ENCODE measurements at regions not wholly inside any gene's neighbourhood (a gene's known extent, or its start where the extent isn't known, plus 50 kb on each side); places are given as distances from the start of the nearest gene placed in this dataset.
"Not testable (repeated sequence)": the region's sequence is repeated elsewhere in the genome, so short reads cannot be mapped to it uniquely, and the experiment has no call there.

DNA sequence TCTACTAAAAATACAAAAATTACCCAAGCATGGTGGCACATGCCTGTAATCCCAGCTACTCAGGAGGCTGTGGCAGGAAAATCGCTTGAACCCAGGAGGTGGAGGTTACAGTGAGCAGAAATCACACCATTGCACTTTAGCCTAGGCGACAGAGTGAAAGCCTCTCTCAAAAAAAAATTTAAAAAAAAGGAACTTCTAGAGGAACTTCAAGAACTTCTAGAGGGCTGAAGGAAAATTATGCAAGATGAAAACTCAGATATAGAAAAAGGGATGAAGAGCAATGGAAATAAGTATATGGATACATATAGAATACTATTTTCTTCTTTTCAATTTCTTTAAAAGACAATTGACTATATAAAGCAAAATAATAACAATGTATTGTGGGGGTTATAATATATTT, 51.2 kb upstream of the PRR5 start:
- no peak for DNase-seq

DNA sequence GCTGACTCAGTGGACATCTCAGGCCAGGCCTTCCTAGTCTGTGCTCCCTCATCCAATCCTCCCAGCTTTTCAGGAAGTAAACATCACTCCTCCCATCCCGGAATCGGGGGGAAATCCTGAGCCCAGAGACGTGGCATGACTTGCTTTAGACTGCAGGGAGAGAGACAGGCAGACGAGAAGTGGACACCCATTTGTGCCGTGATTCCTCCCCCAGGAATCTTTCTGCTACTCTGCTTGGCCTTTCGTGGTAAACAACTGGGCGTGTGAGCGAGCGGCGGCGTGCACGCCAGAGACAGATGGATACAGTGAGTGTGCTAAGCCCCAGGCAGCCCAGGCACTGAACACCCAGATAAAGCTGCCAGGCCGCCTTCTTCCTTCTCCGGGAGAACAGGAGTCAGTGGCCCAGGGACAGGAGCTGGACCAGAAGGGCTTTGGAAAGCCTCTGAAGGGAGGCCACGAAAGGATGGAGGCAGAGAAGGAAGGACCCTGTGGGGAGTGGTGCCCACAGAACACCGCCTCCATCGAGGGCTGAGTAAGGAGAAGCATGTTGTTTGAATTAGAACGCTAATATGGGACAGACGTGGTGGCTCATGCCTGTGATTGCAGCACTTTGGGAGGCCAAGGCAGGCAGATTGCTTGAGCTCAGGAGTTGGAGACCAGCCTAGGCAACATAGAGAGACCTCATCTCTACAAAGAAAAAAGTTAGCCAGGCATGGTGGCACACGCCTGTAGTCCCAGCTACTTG, 53.0 kb upstream of the PRR5 start:
- DNase-seq: peak; percentile 16

DNA sequence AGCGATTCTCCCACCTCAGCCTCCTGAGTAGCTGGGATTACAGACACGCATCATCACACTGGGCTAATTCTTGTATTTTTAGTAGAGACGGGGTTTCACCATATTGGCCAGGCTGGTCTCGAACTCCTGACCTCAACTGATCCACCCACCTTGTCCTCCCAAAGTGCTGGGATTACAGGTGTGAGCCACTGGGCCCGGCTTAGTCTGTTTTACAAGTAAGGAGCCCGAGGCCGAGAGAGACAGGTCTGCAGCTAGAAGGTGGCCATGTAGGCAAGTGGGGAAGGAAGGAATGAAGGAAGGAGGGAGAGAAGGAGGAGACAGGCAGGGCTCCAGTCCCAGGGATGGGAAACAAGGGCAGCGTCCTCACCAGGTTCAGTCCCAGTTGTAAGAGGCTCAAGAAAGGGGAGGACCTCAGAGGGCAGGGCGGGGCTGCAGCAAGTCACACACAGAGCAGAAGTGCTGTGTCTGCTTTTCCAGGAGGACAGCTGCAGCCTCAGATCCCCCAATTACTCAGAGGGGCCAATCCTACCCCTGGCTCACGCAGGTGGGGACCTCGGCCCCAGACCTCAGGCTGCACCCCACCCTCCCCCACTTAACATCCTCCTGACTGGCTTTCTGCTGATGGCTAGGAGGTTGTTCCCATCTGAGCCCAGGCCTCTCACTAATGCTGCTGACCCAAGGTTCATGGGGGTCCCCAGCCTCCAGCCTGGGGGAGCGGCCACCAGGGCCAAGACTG, 53.8 kb upstream of the PRR5 start:
- no peak for DNase-seq

DNA sequence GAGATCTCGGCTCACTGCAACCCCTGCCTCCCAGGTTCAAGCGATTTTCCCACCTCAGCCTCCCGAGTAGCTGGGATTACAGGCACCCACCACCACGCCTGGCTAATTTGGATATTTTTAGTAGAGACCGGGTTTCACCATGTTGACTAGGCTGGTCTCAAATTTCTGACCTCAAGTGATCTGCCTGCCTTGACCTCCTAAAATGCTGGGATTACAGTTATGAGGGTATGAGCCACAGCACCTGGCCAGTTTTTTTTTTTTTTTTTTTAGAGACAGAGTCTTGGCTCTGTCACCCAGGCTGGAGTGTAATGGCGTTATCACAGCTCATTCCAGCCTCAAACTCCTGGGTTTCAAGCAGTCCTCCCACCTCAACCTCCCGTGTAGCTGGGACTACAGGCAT, 54.9 kb upstream of the PRR5 start:
- no peak for DNase-seq

DNA sequence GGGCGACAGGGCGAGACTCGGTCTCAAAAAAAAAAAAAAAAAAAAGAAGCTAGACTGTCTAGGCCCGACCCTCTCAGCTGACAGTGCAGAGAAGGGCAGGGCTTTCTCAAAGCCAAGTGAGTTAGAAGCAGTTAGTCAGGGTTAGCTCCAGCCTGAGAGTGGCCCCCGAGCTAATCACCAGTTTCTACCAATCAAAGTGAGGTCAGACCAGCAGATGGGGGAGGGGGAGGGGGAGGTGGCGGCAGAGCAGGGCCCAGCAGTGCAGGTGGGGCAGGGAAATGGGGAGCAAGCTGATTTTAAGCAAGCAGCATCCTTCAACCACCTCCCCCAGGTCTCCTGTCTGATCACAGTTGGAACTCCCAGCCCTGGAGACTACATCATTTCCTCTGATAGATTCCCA, 55.3 kb upstream of the PRR5 start:
- no peak for DNase-seq

DNA sequence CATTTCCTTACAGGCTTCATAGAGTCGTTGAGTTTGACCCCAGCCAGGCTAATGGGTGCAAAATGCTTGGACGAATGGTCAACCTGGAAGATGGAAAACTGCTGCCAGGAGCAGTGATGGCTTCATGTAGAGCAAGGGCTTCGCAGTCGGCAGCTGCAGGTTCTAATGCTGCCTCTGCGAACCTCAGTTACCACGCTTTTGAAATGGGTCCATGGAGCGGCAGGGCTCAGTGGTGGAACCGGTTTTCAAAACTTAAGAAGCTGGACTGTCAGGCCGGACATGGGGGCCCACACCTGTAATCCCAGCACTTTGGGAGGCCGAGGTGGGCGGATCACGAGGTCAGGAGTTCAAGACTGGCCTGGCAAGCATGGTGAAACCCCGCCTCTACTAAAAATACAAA, 55.9 kb upstream of the PRR5 start:
- DNase-seq: no peak

DNA sequence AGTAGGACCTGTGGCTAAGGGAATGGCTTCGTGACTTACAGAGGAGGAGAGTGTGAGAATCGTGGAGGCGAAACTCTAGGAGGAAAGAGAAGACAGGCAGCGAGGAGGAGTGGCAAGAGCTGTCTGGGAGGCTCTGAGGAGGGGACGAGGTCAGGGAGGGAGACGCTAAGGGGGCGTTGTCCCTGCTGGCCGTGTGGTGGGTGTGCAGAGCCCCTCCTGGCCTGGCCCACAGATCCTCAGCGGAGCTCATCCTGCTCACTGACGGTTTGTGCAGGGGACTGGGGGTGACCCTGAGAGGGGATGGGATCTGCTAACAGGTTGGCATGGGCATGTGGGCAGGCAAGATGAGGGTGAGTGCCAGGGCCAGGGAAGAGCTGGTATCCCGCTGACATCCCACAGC, 56.5 kb upstream of the PRR5 start:
- no peak for DNase-seq

DNA sequence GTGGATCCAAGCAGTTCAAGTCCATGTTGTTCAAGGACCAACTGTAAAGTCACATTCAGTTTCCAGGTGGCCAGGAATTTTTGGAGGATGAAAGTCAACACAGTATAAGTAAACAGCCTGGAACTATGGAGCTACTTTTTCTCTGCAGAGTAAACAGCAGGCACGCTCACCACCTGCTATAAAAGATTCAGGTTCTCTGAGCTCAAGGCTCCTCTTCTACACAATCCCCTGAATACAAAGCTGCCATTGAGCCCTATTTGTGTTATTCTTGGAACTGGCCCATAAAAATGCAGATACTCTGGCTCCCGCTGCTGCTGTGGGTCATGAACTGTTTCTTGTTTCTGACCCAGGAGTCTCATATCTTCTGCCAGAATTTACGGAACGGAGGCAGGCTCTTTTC, 56.9 kb upstream of the PRR5 start:
- no peak for DNase-seq

DNA sequence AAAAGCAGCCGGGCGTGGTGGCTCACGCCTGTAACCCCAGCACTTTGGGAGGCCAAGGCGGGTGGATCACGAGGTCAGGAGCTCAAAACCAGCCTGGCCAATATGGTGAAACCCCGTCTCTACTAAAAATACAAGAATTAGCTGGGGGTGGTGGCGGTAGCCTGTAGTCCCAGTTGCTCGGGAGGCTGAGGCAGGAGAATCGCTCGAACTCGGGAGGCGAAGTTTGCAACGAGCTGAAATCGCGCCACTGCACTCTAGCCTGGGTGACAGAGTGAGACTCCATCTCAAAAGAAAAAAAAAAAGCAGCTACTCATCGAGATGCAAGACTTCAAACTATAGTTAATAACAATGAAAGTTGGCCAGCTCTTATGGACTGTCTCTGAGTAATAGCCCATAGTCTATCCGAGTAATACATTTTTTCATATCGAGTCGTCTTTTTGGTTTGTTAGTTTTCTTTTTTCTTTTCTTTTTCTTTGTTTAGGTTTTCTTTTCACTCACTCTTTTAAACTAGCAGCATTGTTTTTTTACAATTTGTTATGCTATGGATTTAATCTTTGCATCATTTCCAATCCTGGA, 58.4 kb upstream of the PRR5 start:
- DNase-seq: not testable (repeated sequence)

DNA sequence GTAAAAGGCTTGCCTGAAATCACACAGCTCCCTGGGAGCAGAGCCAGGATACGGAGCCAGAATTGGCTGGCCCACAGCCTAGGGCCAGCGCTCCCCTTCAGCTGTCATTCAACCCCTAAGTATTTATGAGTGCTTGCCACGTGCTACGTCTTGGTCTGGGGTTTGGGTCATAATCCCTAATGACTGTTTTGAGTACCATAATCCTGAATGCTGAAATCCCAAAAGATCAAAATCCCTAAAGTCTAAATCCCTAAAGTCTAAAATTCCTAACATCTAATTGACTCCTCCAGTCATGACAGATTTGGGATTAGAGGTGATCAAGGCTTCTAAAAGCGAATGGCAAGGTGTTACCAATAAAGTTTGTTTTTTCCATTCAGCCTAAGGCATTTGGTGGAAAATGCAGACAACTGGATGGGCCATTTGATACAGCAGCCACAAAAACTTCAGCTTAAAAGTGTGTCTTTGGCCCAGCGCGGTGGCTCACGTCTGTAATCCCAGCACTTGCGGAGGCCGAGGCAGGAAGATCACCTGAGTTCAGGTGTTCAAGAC, 59.8 kb upstream of the PRR5 start:
- no peak for DNase-seq

DNA sequence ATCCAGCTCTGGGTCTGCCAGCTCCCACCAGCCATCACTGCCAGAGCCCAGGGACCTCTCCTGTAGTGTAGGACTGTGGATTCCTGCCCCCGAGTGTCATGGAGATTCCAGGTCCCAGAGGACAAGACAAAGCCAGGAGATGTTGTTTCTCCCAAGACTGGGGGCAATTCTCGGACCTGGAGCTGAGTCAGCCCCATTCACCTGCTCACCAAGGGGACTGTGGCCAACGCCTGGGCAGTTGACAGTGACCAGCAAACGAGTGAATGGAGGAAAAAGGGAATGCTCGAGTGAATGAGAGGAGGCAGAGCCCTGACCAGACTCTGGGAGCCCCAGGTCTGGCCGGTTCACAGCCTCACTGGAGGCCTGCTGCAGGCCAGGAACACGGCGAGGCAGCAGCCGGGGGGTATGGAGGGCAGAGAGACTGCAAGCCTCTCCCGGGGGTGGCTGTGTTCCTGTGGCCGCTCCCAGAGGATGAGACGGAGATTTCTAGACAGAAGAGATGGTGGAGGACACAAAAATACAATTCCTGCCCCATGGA, 61.3 kb upstream of the PRR5 start:
- no peak for DNase-seq

DNA sequence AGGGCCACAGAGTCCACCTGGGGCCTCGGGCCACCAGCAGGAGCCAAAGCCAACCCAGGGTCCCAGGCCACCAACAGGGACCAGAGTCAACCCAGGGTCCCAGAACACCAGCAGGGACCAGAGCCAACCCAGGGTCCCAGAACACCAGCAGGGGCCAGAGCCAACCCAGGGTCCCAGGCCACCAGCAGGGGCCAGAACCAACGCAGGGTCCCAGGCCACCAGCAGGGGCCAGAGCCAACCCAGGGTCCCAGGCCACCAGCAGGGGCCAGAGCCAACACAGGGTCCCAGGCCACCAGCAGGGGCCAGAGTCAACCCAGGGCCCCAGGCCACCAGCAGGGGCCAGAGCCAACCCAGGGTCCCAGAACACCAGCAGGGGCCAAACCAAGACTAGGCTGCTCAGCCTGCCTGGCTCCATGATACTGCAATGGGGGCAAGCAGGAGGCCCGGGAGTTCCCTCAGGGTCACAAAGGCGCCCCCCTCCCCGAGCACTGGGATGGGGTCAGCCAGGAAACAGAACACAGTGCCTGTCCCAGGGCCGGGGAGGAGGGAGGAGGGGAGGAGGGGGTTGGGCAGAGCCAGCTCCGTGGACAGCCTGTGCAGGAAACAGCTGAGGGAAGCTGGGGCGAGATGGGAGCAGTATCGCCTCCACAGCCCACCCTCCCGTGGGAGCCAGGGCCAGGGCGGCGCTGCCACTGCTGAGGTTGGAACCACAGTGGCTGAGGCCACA, 62.0 kb upstream of the PRR5 start:
- no peak for DNase-seq

DNA sequence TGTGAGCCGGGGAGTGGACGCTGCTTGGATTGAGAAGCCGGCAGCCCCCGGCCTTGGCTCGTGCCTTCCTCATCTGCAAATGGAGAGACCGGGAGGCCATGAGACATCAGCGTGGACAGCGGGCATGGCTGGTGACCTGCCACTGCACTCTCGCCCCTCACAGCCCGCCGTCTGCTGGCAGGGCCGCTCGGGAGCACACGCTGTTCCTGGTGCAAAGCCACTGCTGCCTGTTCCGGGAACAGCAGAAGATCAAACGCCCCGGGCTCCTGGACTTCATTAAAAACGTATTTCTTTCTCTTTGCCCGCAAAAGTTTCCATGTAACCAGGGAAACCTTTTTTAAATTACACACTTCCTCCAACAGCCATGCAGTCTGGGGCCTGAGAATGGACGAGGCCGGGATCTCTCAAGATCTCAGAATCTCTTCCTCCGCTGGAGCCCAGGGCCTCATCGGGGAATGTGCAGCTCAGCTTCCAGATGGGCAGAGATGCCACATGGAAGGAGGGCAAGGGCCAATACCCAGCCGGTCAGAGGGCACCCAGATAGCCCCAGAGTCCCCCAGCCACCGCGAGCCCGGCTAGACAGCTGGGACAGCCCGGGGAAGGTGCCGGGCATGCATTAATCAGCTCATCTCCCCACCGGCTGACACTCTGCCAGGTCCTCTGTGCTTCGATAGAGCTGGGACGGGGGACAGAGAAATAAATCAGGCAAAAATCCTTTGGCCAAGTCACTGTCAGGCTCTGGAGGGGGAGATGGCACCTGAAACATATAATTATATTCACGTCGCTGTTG, 62.8 kb upstream of the PRR5 start:
- no peak for DNase-seq

DNA sequence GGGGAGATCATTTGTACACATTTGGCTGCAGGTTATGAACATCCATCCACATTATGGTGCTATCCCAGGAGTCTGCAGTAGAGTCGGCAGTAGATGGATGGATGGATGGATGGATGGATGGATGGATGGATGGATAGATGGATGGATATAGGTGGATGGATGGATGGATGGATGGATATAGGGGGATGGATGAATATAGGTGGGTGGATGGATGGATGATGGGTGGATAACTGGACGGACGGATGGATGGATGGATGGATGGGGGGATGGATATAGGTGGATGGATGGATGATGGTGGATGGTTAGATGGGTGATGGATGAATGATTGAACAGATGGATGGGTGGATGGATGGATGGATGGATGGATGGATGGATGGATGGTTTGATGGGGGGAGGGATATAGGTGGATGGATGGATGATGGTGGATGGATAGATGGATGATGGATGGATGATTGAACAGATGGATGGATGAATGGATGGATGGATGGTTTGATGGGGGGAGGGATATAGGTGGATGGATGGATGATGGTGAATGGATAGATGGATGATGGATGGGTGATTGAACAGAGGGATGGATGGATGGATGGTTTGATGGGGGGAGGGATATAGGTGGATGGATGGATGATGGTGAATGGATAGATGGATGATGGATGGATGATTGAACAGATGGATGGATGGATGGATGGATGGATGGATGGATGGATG, 65.3 kb upstream of the PRR5 start:
- DNase-seq: not testable (repeated sequence)

DNA sequence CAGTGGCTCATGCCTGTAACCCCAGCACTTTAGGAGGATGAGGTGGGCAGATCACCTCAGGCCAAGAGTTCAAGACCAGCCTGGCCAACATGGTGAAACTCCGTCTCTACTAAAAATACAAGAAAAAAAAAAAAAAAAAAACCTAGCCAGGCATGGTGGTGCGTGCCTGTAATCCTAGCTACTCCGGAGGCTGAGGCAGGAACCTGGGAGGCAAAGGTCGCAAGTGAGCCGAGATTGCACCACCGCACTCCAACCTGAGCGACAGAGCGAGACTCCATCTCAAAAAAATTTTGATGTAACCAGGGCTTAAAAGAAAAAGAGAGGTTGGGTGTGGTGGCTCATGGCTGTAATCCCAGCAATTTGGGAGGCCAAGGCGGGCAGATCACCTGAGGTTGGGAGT, 66.4 kb upstream of the PRR5 start:
- DNase-seq: not testable (repeated sequence)

DNA sequence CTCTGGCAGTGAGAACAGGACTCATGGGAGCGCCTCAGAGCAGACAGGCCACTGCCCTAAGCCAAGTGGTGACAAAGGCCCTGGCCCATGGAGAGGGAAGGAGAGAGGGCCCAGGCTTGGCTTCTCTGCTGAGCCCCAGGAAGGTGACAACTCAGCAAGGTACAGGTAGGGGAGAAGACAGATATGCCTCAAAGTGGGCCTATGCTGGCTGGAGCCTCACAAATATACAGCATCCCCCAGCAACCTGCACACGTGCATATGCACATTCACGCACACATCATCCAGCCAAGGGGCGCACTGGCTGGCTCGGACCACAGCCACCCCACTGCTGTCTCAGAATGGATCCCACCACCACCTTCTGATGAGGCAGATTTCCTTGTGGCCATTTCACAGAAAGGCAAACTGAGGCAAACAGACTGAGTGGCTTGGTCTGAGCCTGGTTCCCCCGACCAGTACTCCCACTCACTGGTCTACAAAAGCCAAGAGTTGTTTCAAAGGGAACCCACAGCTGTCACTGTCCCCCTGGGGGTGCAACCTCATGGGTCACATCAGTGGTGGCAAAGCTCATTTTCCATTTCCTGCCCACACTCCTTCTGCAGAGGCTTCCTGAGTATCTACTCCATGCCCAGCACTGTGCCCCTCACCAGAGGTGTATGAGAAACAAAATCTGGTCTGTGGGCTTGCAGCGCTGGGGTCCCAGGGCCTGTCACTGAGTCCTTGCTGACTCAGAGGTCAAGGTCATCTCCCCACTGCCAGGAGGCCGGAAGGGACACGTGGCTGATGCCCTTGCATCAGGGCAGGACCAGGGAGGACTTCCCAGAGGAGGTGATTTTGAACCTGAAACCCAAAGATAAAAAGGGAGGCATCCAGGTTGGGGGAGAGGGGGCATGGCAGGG, 67.3 kb upstream of the PRR5 start:
- DNase-seq: no peak

DNA sequence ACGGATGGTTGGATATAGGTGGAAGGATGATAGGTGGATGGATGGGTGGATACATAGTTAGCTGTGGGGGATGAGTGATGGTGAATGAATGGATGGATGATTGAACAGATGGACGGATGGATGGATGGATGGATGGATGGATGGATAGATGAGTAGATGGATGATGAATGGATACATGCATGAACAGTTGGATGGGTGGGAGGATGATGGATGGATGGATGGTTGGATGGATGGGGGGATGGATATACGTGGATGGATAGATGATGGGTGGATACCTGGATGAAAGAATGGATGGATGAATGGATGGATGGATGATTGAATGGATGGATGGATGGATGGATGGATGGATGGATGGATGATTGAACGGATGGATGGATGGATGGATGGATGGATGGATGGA, 68.4 kb upstream of the PRR5 start:
- no peak for DNase-seq

DNA sequence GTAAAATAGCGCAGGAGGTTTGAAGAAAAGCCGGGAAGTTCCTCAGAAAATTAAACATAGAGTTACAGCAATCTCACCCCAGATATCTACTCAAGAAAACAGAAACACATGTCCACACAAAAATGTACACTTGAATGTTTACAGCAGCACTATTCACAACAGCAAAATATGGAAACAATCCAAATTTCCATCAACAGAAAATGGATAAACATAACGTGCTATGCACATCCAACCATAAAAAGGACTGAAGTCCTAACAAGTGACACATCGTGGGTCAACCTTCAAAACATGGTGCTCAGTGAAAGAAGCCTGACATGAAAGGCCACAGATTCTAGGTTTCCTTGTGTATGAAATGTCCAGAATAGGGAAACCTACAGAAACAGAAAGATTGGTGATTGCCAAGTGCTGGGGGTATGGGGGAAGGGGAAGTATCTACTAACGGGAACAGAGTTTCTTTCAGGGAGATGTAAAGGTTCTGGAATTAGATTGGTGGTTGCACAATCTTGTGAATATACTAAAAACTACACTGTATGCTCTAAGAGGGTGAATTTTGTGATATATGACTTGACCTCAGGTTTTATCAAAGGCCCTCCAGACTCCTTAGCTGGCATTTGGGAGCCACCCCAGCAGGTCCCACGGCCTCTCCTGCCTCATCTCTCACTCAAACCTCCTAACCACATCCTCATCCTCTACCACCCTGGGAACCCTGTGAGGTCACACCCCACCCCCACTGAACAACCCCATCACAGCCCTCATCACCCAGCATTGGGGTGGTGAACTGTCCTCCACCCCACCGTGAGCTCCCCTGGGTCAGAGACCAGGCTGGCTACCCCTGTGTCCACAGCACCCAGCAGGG, 69.2 kb upstream of the PRR5 start:
- no peak for DNase-seq

DNA sequence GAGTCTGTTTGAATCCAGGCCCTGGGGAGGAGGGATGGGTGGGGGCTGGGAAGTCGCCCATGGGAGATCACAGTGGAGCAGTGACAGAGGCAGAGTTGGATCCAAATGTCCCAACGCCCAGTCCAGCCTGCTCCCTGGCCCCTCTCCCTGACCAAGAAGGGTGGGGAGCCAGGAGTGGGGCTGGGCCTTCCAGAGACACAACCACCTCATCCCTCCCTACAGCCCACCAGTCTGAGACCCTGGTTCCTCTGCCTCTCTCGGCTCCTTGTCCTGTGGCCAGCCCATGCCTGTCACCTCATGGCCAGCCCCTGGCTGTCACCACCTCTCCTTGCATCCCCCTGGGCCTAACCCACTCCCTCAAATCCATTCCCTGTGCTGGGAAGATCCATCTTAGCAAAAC, 71.2 kb upstream of the PRR5 start:
- DNase-seq: no peak

DNA sequence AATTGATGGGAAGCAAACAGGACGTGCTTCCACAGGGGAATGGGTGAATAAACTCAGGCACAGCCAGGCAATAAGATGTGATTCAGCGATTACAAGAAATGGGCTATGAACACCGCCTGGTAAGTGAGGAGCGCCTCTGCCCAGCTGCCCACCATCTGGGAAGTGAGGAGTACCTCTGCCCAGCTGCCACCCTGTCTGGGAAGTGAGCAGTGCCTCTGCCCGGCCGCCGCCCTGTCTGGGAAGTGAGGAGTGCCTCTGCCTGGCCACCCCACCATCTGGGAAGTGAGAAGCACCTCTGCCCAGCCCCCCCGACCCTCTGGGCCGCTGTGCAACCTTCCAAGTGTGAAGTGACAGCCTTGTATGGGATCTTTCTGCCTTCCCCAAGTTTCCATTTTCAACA, 73.2 kb upstream of the PRR5 start:
- no peak for DNase-seq

Data from NCI-H2171 (cell line).